ENCODE measurements at regions not wholly inside any gene's neighbourhood (a gene's known extent, or its start where the extent isn't known, plus 50 kb on each side); places are given as distances from the start of the nearest gene placed in this dataset.

GRCh38 chr12:76713130-76713529 lies 50.8 kb upstream of the ZDHHC17 start:
- TF ChIP-seq CSRNP3 (CRISPR knock-in tag; IDR thresholded peaks at IDR 0.05) (no peak), ZFP30 (CRISPR knock-in tag; IDR thresholded peaks at IDR 0.05) (no peak), POU6F1 (CRISPR knock-in tag; IDR thresholded peaks at IDR 0.05; ENCODE audit: borderline replicate concordance, low read depth) (no peak), ZC3H10 (CRISPR knock-in tag; IDR thresholded peaks at IDR 0.05) (no peak), GLIS3 (CRISPR knock-in tag; IDR thresholded peaks at IDR 0.05) (no peak), CREB5 (CRISPR knock-in tag; IDR thresholded peaks at IDR 0.05; ENCODE audit: low read depth) (no peak), ESRRG (CRISPR knock-in tag; IDR thresholded peaks at IDR 0.05) (no peak), PPARA (CRISPR knock-in tag; IDR thresholded peaks at IDR 0.05; ENCODE audit: borderline replicate concordance) (no peak), TOX (CRISPR knock-in tag; IDR thresholded peaks at IDR 0.05; ENCODE audit: borderline replicate concordance) (no peak), ARNTL (CRISPR knock-in tag; IDR thresholded peaks at IDR 0.05; ENCODE audit: borderline replicate concordance, low read depth) (no peak)
- TF ChIP-seq, protein P1, sequence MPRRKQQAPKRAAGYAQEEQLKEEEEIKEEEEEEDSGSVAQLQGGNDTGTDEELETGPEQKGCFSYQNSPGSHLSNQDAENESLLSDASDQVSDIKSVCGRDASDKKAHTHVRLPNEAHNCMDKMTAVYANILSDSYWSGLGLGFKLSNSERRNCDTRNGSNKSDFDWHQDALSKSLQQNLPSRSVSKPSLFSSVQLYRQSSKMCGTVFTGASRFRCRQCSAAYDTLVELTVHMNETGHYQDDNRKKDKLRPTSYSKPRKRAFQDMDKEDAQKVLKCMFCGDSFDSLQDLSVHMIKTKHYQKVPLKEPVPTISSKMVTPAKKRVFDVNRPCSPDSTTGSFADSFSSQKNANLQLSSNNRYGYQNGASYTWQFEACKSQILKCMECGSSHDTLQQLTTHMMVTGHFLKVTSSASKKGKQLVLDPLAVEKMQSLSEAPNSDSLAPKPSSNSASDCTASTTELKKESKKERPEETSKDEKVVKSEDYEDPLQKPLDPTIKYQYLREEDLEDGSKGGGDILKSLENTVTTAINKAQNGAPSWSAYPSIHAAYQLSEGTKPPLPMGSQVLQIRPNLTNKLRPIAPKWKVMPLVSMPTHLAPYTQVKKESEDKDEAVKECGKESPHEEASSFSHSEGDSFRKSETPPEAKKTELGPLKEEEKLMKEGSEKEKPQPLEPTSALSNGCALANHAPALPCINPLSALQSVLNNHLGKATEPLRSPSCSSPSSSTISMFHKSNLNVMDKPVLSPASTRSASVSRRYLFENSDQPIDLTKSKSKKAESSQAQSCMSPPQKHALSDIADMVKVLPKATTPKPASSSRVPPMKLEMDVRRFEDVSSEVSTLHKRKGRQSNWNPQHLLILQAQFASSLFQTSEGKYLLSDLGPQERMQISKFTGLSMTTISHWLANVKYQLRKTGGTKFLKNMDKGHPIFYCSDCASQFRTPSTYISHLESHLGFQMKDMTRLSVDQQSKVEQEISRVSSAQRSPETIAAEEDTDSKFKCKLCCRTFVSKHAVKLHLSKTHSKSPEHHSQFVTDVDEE (CRISPR knock-in tag; IDR thresholded peaks at IDR 0.05): no peak
